Caco-2 (cell line): ENCODE measurements at regions not wholly inside any gene's neighbourhood (a gene's known extent, or its start where the extent isn't known, plus 50 kb on each side); places are given as distances from the start of the nearest gene placed in this dataset.

ENCODE experiments used
- BruUV-seq: library from RNA; stranded (reverse); fragments of 400-500 nt; replicated peaks from 2 replicates; lab custom pipeline; 2021; lab: Mats Ljungman, UMichigan
- CTCF ChIA-PET: fragments of 300-600 bp; sonication (Branson Sonifier 250); formaldehyde crosslinking; loops from one replicate; lab custom pipeline; 2022; ENCODE audit warnings: antibody characterized with exemption; lab: Charles Lee
- POLR2A ChIA-PET: fragments of 300-600 bp; sonication (Branson Sonifier 250); formaldehyde crosslinking; loops from one replicate; lab custom pipeline; 2022; ENCODE audit warnings: antibody characterized with exemption; lab: Charles Lee
- DNase-seq, 2 experiments: peaks; one replicate each; pipeline versions ENCODE4 v3.0.0 to v3.0.0-alpha.2; 2020 to 2022
- H3K27me3 ChIP-seq: replicated peaks from 2 replicates; pipeline ENCODE4 v1.6.0; 2011; ENCODE audit warnings: low read length; ENCODE audit not compliant: control insufficient read depth, insufficient read depth
- H3K36me3 ChIP-seq: 2 replicates; pipeline ENCODE4 v1.5.1; 2011; ENCODE audit warnings: low read length; ENCODE audit not compliant: control insufficient read depth, insufficient read depth
- H3K4me1 ChIP-seq: fragments of 250-450 bp; sonication (Bioruptor Pico); 2 replicates; pipeline ENCODE4 v1.5.1; 2020; ENCODE audit warnings: mild to moderate bottlenecking
- H3K4me3 ChIP-seq: 2 replicates; pipeline ENCODE4 v1.5.1; 2011; ENCODE audit warnings: low read depth, mild to moderate bottlenecking, control low read depth, low read length
- H3K9me3 ChIP-seq: fragments of 250-450 bp; sonication (Bioruptor Pico); 2 replicates; pipeline ENCODE4 v1.5.1; 2020; ENCODE audit warnings: mild to moderate bottlenecking, moderate library complexity
- H3K27ac Mint-ChIP-seq: one replicate; pipeline ENCODE4 v1.8.0; 2022; ENCODE audit warnings: mixed read lengths; ENCODE audit not compliant: unreplicated experiment
- H3K27me3 Mint-ChIP-seq: one replicate; pipeline ENCODE4 v1.8.0; 2022; ENCODE audit warnings: mixed read lengths; ENCODE audit not compliant: insufficient read depth, unreplicated experiment
- H3K36me3 Mint-ChIP-seq: one replicate; pipeline ENCODE4 v1.8.0; 2022; ENCODE audit warnings: mild to moderate bottlenecking, mixed read lengths; ENCODE audit not compliant: insufficient read depth, unreplicated experiment
- H3K4me1 Mint-ChIP-seq: one replicate; pipeline ENCODE4 v1.8.0; 2022; ENCODE audit warnings: low read depth, mixed read lengths; ENCODE audit not compliant: unreplicated experiment
- H3K4me3 Mint-ChIP-seq: one replicate; pipeline ENCODE4 v1.8.0; 2022; ENCODE audit warnings: mild to moderate bottlenecking, moderate library complexity, mixed read lengths; ENCODE audit not compliant: unreplicated experiment
- H3K9me3 Mint-ChIP-seq: one replicate; pipeline ENCODE4 v1.8.0; 2022; ENCODE audit warnings: mixed read lengths; ENCODE audit not compliant: unreplicated experiment
- CTCF ChIP-seq, 2 experiments: fragments of 200-600 bp in 1 of 2; IDR thresholded peaks; 1 replicate in 1 of 2; 2 replicates in 1 of 2; pipeline versions ENCODE4 v1.5.1 to v1.8.0; 2011 to 2022; ENCODE audit warnings: antibody characterized with exemption in 1 of 2, control low read depth in 1 of 2, inconsistent platforms in 1 of 2, low read depth in 1 of 2, low read length in 1 of 2, mild to moderate bottlenecking in 1 of 2, moderate library complexity in 1 of 2; ENCODE audit not compliant: insufficient read depth in 1 of 2, severe bottlenecking in 1 of 2, unreplicated experiment in 1 of 2
- intact Hi-C: fragments of 100-400 bp; cut with micrococcal nuclease; formaldehyde crosslinking; loops from one replicate; pipeline ENCODE4 v1.10.0; 2022; ENCODE audit not compliant: unreplicated experiment

DNA sequence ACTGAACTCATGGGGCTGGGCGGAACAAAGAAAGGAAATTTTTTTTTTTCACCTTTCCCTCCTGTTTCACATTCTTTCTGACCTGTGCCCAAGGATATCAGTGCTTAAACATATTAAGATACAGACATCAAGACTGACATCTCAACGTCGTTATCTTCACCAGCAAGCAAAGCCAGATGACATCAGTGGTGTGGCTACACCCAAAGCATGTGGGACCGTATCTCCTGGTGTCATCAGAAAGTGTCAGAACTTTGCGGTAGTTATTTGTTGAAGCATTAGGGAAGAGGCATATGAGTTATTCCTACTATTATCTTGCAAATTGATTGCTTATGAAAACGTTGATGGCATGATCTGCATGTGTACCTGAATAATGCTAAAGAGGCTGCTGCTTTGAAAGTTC lies 487.4 kb downstream of the TLE4 start:
- Mint-ChIP-seq H3K36me3 (no peaks in the 10 kb centered on the region), H3K27ac (no peak overlapping the region), H3K9me3 (no peaks in the 10 kb centered on the region), H3K4me3 (no peak overlapping the region), H3K27me3 (no peaks in the 10 kb centered on the region), H3K4me1 (no peaks in the 10 kb centered on the region)
- Histone ChIP-seq H3K36me3 (no peaks in the 10 kb centered on the region), H3K4me1 (no peaks in the 10 kb centered on the region), H3K4me3 (no peak overlapping the region), H3K27me3 (no peaks in the 10 kb centered on the region), H3K9me3 (no peaks in the 10 kb centered on the region)
- BruUV-seq = no TSS peak
- ChIA-PET CTCF (no interaction called here), POLR2A (no interaction called here)
- no peak for DNase-seq
- intact Hi-C loops = no loop called here
- TF ChIP-seq CTCF (IDR thresholded peaks at IDR 0.05; ENCODE audit: insufficient read depth in 1 of 2, low read depth in 1 of 2, low read length in 1 of 2, severe bottlenecking in 1 of 2, unreplicated experiment in 1 of 2) = no peak

DNA sequence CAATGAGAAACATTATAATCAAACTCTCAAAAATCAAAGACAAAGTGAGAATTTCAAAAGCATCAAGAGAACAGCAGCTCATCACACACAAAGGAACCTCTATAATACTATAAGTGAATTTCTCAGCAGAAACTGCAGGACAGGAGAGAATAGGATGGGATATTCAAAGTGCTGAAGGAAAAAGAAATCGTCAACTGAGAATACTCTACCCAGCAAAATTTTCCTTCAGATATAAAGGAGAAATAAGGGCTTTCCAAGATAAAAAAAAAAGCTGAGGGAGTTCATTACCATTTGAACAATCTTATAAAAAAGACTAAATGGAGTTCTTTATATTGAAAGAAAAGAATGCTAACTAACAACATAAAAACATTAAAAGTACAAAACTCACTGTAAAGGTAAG lies 481.1 kb downstream of the TLE4 start:
- no peak overlapping the region for H3K27ac Mint-ChIP-seq
- H3K4me1 Mint-ChIP-seq = no peaks in the 10 kb centered on the region
- no peaks in the 10 kb centered on the region for H3K9me3 ChIP-seq
- H3K4me3 ChIP-seq = no peak overlapping the region
- H3K27me3 Mint-ChIP-seq = no peaks in the 10 kb centered on the region
- CTCF ChIA-PET = no interaction called here
- POLR2A ChIA-PET = no interaction called here
- TF ChIP-seq CTCF (IDR thresholded peaks at IDR 0.05; ENCODE audit: insufficient read depth in 1 of 2, low read depth in 1 of 2, low read length in 1 of 2, severe bottlenecking in 1 of 2, unreplicated experiment in 1 of 2) = no peak
- H3K9me3 Mint-ChIP-seq = no peaks in the 10 kb centered on the region
- BruUV-seq = no TSS peak
- no peaks in the 10 kb centered on the region for H3K36me3 ChIP-seq
- H3K4me1 ChIP-seq = no peaks in the 10 kb centered on the region
- H3K4me3 Mint-ChIP-seq = no peak overlapping the region
- intact Hi-C loops = no loop called here
- DNase-seq = no peak
- H3K27me3 ChIP-seq = no peaks in the 10 kb centered on the region
- H3K36me3 Mint-ChIP-seq = no peaks in the 10 kb centered on the region

DNA sequence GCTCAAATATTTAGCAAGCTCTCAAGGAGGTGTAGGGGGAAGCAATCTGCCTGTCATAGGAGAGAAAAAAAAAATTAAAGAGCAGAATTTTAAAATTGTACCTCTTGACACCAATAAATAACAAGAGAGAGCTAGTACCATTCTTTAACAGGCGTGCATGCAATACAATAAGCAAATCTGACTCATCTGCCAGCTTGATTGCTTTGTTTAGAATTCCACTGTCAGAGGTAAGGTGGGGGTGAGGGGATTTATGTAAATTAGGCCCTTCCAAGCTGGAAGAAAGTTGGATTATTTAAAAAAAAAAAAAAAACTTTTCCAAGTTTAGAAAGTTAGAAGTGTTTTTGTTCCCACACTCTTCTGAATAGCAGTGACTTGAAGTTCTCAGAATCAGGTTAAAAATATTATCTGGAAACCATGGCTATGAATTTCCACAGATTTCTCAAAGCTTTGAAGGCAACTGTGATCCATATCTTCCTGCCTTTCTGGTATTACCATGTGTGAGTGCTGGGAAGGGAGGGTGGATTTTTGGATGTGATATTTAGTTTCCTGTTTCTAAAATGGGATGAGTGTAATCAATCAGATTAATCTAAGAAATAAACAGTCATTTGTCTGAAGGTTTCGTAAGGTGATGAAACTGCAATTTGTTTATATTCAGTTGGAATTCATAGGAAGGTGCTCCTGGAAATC lies 477.5 kb downstream of the TLE4 start:
- Mint-ChIP-seq H3K27ac (no peak overlapping the region), H3K4me3 (no peak overlapping the region), H3K27me3 (no peaks in the 10 kb centered on the region), H3K9me3 (no peaks in the 10 kb centered on the region), H3K36me3 (no peaks in the 10 kb centered on the region), H3K4me1 (no peaks in the 10 kb centered on the region)
- intact Hi-C loops = no loop called here
- Histone ChIP-seq H3K27me3 (no peaks in the 10 kb centered on the region), H3K4me1 (no peaks in the 10 kb centered on the region), H3K36me3 (no peaks in the 10 kb centered on the region), H3K9me3 (no peaks in the 10 kb centered on the region), H3K4me3 (no peak overlapping the region)
- no TSS peak for BruUV-seq
- ChIA-PET POLR2A (no interaction called here), CTCF (no interaction called here)
- TF ChIP-seq CTCF (IDR thresholded peaks at IDR 0.05; ENCODE audit: insufficient read depth in 1 of 2, low read depth in 1 of 2, low read length in 1 of 2, severe bottlenecking in 1 of 2, unreplicated experiment in 1 of 2) = no peak
- no peak for DNase-seq
